ENCODE measurements at regions not wholly inside any gene's neighbourhood (a gene's known extent, or its start where the extent isn't known, plus 50 kb on each side); places are given as distances from the start of the nearest gene placed in this dataset.

DNA sequence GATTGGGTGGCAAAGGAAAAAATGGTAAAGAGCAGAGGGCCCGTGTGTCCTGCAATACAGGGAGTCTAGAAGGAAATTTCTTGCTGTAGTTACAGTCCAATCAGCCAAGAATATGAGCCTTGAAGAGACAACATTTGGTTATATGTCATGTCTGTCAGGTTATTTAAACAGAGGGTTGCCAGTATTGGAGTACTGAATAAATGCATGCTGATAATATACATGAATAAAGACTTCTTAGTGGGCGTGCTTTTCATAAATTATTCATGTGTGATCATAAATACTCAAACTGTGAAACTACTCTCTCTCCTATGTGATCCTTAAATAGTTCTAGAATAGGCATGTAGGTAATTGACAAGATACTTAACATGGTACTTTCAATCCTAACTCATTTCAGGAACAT is 249.0 kb downstream of the CRPPA start:
- H3K4me1 ChIP-seq (ENCODE audit: control insufficient read depth in 4 of 4, insufficient read depth in 4 of 4, low read length in 3 of 4): no peaks in the 10 kb centered on the region
- TF ChIP-seq, protein P1, sequence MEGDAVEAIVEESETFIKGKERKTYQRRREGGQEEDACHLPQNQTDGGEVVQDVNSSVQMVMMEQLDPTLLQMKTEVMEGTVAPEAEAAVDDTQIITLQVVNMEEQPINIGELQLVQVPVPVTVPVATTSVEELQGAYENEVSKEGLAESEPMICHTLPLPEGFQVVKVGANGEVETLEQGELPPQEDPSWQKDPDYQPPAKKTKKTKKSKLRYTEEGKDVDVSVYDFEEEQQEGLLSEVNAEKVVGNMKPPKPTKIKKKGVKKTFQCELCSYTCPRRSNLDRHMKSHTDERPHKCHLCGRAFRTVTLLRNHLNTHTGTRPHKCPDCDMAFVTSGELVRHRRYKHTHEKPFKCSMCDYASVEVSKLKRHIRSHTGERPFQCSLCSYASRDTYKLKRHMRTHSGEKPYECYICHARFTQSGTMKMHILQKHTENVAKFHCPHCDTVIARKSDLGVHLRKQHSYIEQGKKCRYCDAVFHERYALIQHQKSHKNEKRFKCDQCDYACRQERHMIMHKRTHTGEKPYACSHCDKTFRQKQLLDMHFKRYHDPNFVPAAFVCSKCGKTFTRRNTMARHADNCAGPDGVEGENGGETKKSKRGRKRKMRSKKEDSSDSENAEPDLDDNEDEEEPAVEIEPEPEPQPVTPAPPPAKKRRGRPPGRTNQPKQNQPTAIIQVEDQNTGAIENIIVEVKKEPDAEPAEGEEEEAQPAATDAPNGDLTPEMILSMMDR (IDR thresholded peaks at IDR 0.05; ENCODE audit: low read depth, low read length, missing input control): no peak
- no peak for TF ChIP-seq TAF1 (conservative IDR thresholded peaks at IDR 0.05)
- TF ChIP-seq EGR1 (IDR thresholded peaks at IDR 0.05; ENCODE audit: low read depth in 2 of 2): no peak
- no peak for TF ChIP-seq GABPA (IDR thresholded peaks at IDR 0.05 in 1 of 2, conservative IDR thresholded peaks at IDR 0.05 in 1 of 2)
- TF ChIP-seq FOXA1 (IDR thresholded peaks at IDR 0.05): no peak
- TF ChIP-seq YY1 (IDR thresholded peaks at IDR 0.05): no peak
- TF ChIP-seq HNF4A (conservative IDR thresholded peaks at IDR 0.05): no peak
- TF ChIP-seq, protein P2, sequence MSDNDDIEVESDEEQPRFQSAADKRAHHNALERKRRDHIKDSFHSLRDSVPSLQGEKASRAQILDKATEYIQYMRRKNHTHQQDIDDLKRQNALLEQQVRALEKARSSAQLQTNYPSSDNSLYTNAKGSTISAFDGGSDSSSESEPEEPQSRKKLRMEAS (IDR thresholded peaks at IDR 0.05): no peak
- TF ChIP-seq, protein P3, sequence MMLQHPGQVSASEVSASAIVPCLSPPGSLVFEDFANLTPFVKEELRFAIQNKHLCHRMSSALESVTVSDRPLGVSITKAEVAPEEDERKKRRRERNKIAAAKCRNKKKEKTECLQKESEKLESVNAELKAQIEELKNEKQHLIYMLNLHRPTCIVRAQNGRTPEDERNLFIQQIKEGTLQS (IDR thresholded peaks at IDR 0.05): no peak
- no peak for TF ChIP-seq JUND (IDR thresholded peaks at IDR 0.05)
- no peak for TF ChIP-seq HNF4G (IDR thresholded peaks at IDR 0.05)
- TF ChIP-seq RXRA (IDR thresholded peaks at IDR 0.05): no peak
- TF ChIP-seq SP1 (IDR thresholded peaks at IDR 0.05): no peak
- TF ChIP-seq, protein P4, sequence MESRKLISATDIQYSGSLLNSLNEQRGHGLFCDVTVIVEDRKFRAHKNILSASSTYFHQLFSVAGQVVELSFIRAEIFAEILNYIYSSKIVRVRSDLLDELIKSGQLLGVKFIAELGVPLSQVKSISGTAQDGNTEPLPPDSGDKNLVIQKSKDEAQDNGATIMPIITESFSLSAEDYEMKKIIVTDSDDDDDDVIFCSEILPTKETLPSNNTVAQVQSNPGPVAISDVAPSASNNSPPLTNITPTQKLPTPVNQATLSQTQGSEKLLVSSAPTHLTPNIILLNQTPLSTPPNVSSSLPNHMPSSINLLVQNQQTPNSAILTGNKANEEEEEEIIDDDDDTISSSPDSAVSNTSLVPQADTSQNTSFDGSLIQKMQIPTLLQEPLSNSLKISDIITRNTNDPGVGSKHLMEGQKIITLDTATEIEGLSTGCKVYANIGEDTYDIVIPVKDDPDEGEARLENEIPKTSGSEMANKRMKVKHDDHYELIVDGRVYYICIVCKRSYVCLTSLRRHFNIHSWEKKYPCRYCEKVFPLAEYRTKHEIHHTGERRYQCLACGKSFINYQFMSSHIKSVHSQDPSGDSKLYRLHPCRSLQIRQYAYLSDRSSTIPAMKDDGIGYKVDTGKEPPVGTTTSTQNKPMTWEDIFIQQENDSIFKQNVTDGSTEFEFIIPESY (IDR thresholded peaks at IDR 0.05): no peak
- TF ChIP-seq RAD21 (IDR thresholded peaks at IDR 0.05): no peak
- no peak for TF ChIP-seq FOXA2 (IDR thresholded peaks at IDR 0.05)
- TF ChIP-seq, protein P5, sequence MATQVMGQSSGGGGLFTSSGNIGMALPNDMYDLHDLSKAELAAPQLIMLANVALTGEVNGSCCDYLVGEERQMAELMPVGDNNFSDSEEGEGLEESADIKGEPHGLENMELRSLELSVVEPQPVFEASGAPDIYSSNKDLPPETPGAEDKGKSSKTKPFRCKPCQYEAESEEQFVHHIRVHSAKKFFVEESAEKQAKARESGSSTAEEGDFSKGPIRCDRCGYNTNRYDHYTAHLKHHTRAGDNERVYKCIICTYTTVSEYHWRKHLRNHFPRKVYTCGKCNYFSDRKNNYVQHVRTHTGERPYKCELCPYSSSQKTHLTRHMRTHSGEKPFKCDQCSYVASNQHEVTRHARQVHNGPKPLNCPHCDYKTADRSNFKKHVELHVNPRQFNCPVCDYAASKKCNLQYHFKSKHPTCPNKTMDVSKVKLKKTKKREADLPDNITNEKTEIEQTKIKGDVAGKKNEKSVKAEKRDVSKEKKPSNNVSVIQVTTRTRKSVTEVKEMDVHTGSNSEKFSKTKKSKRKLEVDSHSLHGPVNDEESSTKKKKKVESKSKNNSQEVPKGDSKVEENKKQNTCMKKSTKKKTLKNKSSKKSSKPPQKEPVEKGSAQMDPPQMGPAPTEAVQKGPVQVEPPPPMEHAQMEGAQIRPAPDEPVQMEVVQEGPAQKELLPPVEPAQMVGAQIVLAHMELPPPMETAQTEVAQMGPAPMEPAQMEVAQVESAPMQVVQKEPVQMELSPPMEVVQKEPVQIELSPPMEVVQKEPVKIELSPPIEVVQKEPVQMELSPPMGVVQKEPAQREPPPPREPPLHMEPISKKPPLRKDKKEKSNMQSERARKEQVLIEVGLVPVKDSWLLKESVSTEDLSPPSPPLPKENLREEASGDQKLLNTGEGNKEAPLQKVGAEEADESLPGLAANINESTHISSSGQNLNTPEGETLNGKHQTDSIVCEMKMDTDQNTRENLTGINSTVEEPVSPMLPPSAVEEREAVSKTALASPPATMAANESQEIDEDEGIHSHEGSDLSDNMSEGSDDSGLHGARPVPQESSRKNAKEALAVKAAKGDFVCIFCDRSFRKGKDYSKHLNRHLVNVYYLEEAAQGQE (IDR thresholded peaks at IDR 0.05): no peak
- H3K4me3 ChIP-seq (ENCODE audit: low read depth in 1 of 3, low read length in 3 of 3): no peak overlapping the region
- DNase-seq (ENCODE audit: low spot score): no peak
- no peaks in the 10 kb centered on the region for H3K36me3 ChIP-seq (ENCODE audit: control insufficient read depth in 4 of 4, insufficient read depth in 3 of 4, low read depth in 1 of 4, low read length in 3 of 4)
- WGBS: 98% methylated on average over 2 of the region's 2 CpGs
- peaks cover 0 to 2% (median 0%) of the 10 kb centered on the region in 4 donors for H3K9me3 ChIP-seq (ENCODE audit: control insufficient read depth in 4 of 4, low read length in 3 of 4)
- no peaks in the 10 kb centered on the region for H3K27me3 ChIP-seq (ENCODE audit: control insufficient read depth in 4 of 4, insufficient read depth in 4 of 4, low read length in 3 of 4)
- no peak overlapping the region for H3K9ac ChIP-seq (ENCODE audit: low read depth in 1 of 2, low read length in 2 of 2)
- no peak overlapping the region for H3K27ac ChIP-seq (ENCODE audit: low read depth in 1 of 2, low read length in 2 of 2)

DNA sequence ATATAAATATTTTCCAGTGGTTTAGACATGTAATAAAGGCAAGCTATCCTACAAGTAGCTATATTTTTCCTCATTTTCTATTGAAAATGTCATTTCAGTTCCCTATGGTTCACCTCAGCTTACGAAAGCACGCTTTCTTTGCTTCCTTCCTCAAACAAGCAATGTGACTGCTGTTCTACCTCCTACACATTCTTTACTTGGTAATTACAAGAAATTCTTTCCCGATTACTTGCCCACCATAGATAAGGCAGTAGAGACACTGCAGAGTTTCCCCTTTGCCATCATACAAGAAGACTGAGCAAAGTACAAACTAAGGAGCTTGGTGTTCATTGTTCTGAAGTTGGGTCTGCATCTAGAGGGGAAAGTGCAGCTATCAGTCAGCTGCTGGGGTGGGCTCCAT is 249.4 kb downstream of the CRPPA start:
- Histone ChIP-seq H3K27me3 (ENCODE audit: control insufficient read depth in 4 of 4, insufficient read depth in 4 of 4, low read length in 3 of 4) (no peaks in the 10 kb centered on the region), H3K36me3 (ENCODE audit: control insufficient read depth in 4 of 4, insufficient read depth in 3 of 4, low read depth in 1 of 4, low read length in 3 of 4) (no peaks in the 10 kb centered on the region), H3K4me1 (ENCODE audit: control insufficient read depth in 4 of 4, insufficient read depth in 4 of 4, low read length in 3 of 4) (no peaks in the 10 kb centered on the region), H3K4me3 (ENCODE audit: low read depth in 1 of 3, low read length in 3 of 3) (no peak overlapping the region), H3K9ac (ENCODE audit: low read depth in 1 of 2, low read length in 2 of 2) (no peak overlapping the region), H3K27ac (ENCODE audit: low read depth in 1 of 2, low read length in 2 of 2) (no peak overlapping the region), H3K9me3 (ENCODE audit: control insufficient read depth in 4 of 4, low read length in 3 of 4) (peaks cover 0 to 2% (median 0%) of the 10 kb centered on the region in 4 donors)
- 88% methylated on average over 3 of the region's 3 CpGs for WGBS
- TF ChIP-seq HNF4G (IDR thresholded peaks at IDR 0.05): no peak
- no peak for DNase-seq (ENCODE audit: low spot score)

Measured in liver (tissue), 8 donors.